ENCODE measurements at regions not wholly inside any gene's neighbourhood (a gene's known extent, or its start where the extent isn't known, plus 50 kb on each side); places are given as distances from the start of the nearest gene placed in this dataset.

- TF ChIP-seq CTCF (conservative IDR thresholded peaks at IDR 0.05) = no peak
- Mint-ChIP-seq H3K4me3 (no peak overlapping the region), H3K9me3 (no peaks in the 10 kb centered on the region), H3K36me3 (ENCODE audit: low read depth) (no peaks in the 10 kb centered on the region), H3K27ac (ENCODE audit: unreplicated experiment) (no peak overlapping the region), H3K27me3 (ENCODE audit: low read depth) (peaks cover 2% of the 10 kb centered on the region), H3K4me1 (no peaks in the 10 kb centered on the region)
- no peak for DNase-seq (ENCODE audit: low read depth, low spot score)
Measured at GRCh38 chr6:156392648-156393047, 384.5 kb upstream of the ARID1B start.

- no peak overlapping the region for H3K4me3 Mint-ChIP-seq
- H3K27me3 Mint-ChIP-seq (ENCODE audit: low read depth) = peaks cover 2% of the 10 kb centered on the region
- H3K9me3 Mint-ChIP-seq = no peaks in the 10 kb centered on the region
- TF ChIP-seq CTCF (conservative IDR thresholded peaks at IDR 0.05) = no peak
- no peaks in the 10 kb centered on the region for H3K36me3 Mint-ChIP-seq (ENCODE audit: low read depth)
- H3K4me1 Mint-ChIP-seq = no peaks in the 10 kb centered on the region
- DNase-seq (ENCODE audit: low read depth, low spot score) = no peak
- no peak overlapping the region for H3K27ac Mint-ChIP-seq (ENCODE audit: unreplicated experiment)
Measured at GRCh38 chr6:156391977-156392376, 385.2 kb upstream of the ARID1B start.

- Mint-ChIP-seq H3K4me3 (no peak overlapping the region), H3K27ac (ENCODE audit: unreplicated experiment) (no peak overlapping the region), H3K4me1 (no peaks in the 10 kb centered on the region), H3K36me3 (ENCODE audit: low read depth) (no peaks in the 10 kb centered on the region), H3K27me3 (ENCODE audit: low read depth) (peaks cover 2% of the 10 kb centered on the region), H3K9me3 (peaks cover 1% of the 10 kb centered on the region)
- no peak for DNase-seq (ENCODE audit: low read depth, low spot score)
- no peak for TF ChIP-seq CTCF (conservative IDR thresholded peaks at IDR 0.05)
Measured at GRCh38 chr6:156391061-156391672, 386.0 kb upstream of the ARID1B start.

GRCh38 chr6:156390621-156391020, 386.6 kb upstream of the ARID1B start:
- TF ChIP-seq CTCF (conservative IDR thresholded peaks at IDR 0.05) = no peak
- no peak for DNase-seq (ENCODE audit: low read depth, low spot score)

GRCh38 chr6:156389296-156389695, 387.9 kb upstream of the ARID1B start:
- no peak for DNase-seq (ENCODE audit: low read depth, low spot score)
- TF ChIP-seq CTCF (conservative IDR thresholded peaks at IDR 0.05) = no peak
- peaks cover 3% of the 10 kb centered on the region for H3K9me3 Mint-ChIP-seq
- no peak overlapping the region for H3K27ac Mint-ChIP-seq (ENCODE audit: unreplicated experiment)
- H3K27me3 Mint-ChIP-seq (ENCODE audit: low read depth) = peaks cover 2% of the 10 kb centered on the region
- no peaks in the 10 kb centered on the region for H3K36me3 Mint-ChIP-seq (ENCODE audit: low read depth)
- no peak overlapping the region for H3K4me3 Mint-ChIP-seq
- H3K4me1 Mint-ChIP-seq = no peaks in the 10 kb centered on the region

More at GRCh38 chr6:156390621-156391020, 386.6 kb upstream of the ARID1B start:
- no peaks in the 10 kb centered on the region for H3K36me3 Mint-ChIP-seq (ENCODE audit: low read depth)
- H3K4me1 Mint-ChIP-seq = no peaks in the 10 kb centered on the region
- H3K27ac Mint-ChIP-seq (ENCODE audit: unreplicated experiment) = no peak overlapping the region
- peaks cover 3% of the 10 kb centered on the region for H3K9me3 Mint-ChIP-seq
- H3K4me3 Mint-ChIP-seq = no peak overlapping the region
- peaks cover 2% of the 10 kb centered on the region for H3K27me3 Mint-ChIP-seq (ENCODE audit: low read depth)
